ENCODE measurements at regions not wholly inside any gene's neighbourhood (a gene's known extent, or its start where the extent isn't known, plus 50 kb on each side); places are given as distances from the start of the nearest gene placed in this dataset.

- no peak overlapping the region for H3K27ac Mint-ChIP-seq (ENCODE audit: unreplicated experiment)
- no peak overlapping the region for H3K4me3 Mint-ChIP-seq (ENCODE audit: unreplicated experiment)
- Histone ChIP-seq H3K36me3 (ENCODE audit: control insufficient read depth, insufficient read depth, low read length) (no peaks in the 10 kb centered on the region), H3K27me3 (replicated peaks; ENCODE audit: control insufficient read depth, insufficient read depth, low read length) (no peaks in the 10 kb centered on the region), H3K4me3 (ENCODE audit: low read depth, low read length) (no peak overlapping the region), H3K4me1 (no peaks in the 10 kb centered on the region), H3K9me3 (0 out of 2 replicates have a peak, but pooled peaks cover 6% of the 10 kb centered on the region)
- H3K36me3 Mint-ChIP-seq (ENCODE audit: insufficient read depth, unreplicated experiment) = no peaks in the 10 kb centered on the region
- peaks cover 11% of the 10 kb centered on the region for H3K9me3 Mint-ChIP-seq (ENCODE audit: unreplicated experiment)
- intact Hi-C loops (cut with micrococcal nuclease; ENCODE audit: unreplicated experiment) = no loop called here
- no peak for DNase-seq
- no peaks in the 10 kb centered on the region for H3K27me3 Mint-ChIP-seq (ENCODE audit: insufficient read depth, unreplicated experiment)
- ChIA-PET CTCF (no interaction called here), POLR2A (no interaction called here)
- no peaks in the 10 kb centered on the region for H3K4me1 Mint-ChIP-seq (ENCODE audit: low read depth, unreplicated experiment)
- no TSS peak for BruUV-seq (replicated peaks)
- TF ChIP-seq, protein P1, sequence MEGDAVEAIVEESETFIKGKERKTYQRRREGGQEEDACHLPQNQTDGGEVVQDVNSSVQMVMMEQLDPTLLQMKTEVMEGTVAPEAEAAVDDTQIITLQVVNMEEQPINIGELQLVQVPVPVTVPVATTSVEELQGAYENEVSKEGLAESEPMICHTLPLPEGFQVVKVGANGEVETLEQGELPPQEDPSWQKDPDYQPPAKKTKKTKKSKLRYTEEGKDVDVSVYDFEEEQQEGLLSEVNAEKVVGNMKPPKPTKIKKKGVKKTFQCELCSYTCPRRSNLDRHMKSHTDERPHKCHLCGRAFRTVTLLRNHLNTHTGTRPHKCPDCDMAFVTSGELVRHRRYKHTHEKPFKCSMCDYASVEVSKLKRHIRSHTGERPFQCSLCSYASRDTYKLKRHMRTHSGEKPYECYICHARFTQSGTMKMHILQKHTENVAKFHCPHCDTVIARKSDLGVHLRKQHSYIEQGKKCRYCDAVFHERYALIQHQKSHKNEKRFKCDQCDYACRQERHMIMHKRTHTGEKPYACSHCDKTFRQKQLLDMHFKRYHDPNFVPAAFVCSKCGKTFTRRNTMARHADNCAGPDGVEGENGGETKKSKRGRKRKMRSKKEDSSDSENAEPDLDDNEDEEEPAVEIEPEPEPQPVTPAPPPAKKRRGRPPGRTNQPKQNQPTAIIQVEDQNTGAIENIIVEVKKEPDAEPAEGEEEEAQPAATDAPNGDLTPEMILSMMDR (IDR thresholded peaks at IDR 0.05; ENCODE audit: insufficient read depth in 1 of 2, low read depth in 1 of 2, low read length in 1 of 2, severe bottlenecking in 1 of 2, unreplicated experiment in 1 of 2) = no peak
These were observed 386.4 kb upstream of the ANO5 start for GRCh38 chr11:21806508-21806907.

DNA sequence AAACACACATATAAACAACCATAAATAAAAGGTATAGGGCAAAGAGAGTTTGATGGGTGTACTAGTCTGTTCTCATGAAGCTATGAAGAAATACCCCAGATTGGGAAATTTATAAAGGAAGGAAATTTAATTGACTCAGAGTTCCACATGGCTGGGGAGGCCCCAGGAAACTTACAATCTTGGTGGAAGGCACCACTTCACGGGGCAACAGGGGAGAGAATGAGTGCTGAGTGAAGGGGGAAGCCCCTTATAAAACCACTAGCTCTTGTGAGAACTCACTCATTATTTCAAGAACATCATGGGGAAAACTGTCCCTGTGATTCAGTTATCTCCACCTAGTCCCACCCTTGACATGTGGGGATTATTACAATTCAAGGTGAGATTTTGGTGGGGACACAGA, 385.9 kb upstream of the ANO5 start:
- peaks cover 9% of the 10 kb centered on the region for H3K9me3 Mint-ChIP-seq (ENCODE audit: unreplicated experiment)
- intact Hi-C loops (cut with micrococcal nuclease; ENCODE audit: unreplicated experiment) = no loop called here
- H3K27me3 Mint-ChIP-seq (ENCODE audit: insufficient read depth, unreplicated experiment) = no peaks in the 10 kb centered on the region
- no peaks in the 10 kb centered on the region for H3K36me3 Mint-ChIP-seq (ENCODE audit: insufficient read depth, unreplicated experiment)
- no peaks in the 10 kb centered on the region for H3K4me1 Mint-ChIP-seq (ENCODE audit: low read depth, unreplicated experiment)
- Histone ChIP-seq H3K36me3 (ENCODE audit: control insufficient read depth, insufficient read depth, low read length) (no peaks in the 10 kb centered on the region), H3K4me1 (no peaks in the 10 kb centered on the region), H3K9me3 (0 out of 2 replicates have a peak, but pooled peaks cover 6% of the 10 kb centered on the region), H3K27me3 (replicated peaks; ENCODE audit: control insufficient read depth, insufficient read depth, low read length) (no peaks in the 10 kb centered on the region), H3K4me3 (ENCODE audit: low read depth, low read length) (no peak overlapping the region)
- ChIA-PET POLR2A (no interaction called here), CTCF (no interaction called here)
- no peak overlapping the region for H3K27ac Mint-ChIP-seq (ENCODE audit: unreplicated experiment)
- TF ChIP-seq, protein P1 (IDR thresholded peaks at IDR 0.05; ENCODE audit: insufficient read depth in 1 of 2, low read depth in 1 of 2, low read length in 1 of 2, severe bottlenecking in 1 of 2, unreplicated experiment in 1 of 2) = no peak
- no TSS peak for BruUV-seq (replicated peaks)
- H3K4me3 Mint-ChIP-seq (ENCODE audit: unreplicated experiment) = no peak overlapping the region
- no peak for DNase-seq

DNA sequence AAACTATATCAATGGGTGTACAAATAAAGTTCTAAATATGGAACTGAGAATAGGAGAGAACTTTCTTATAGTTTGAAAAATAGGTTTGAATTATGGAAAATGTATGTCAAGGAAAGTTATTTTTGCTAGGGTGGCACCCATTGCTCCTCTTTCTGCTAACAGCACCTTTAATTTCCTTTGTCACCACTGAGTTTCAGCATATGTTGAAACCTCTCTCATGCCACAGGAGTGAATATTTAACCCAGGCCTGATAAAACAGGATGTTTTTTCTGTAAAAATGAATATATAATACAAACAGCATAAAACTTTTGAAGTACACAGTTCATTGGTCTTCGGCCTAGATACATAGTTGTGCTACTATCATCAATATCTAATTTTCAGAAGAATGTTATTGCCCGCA, 385.5 kb upstream of the ANO5 start:
- CTCF ChIA-PET = no interaction called here
- no peak overlapping the region for H3K27ac Mint-ChIP-seq (ENCODE audit: unreplicated experiment)
- no peaks in the 10 kb centered on the region for H3K36me3 Mint-ChIP-seq (ENCODE audit: insufficient read depth, unreplicated experiment)
- Histone ChIP-seq H3K27me3 (replicated peaks; ENCODE audit: control insufficient read depth, insufficient read depth, low read length) (no peaks in the 10 kb centered on the region), H3K4me1 (no peaks in the 10 kb centered on the region), H3K4me3 (ENCODE audit: low read depth, low read length) (no peak overlapping the region), H3K9me3 (0 out of 2 replicates have a peak, but pooled peaks cover 6% of the 10 kb centered on the region), H3K36me3 (ENCODE audit: control insufficient read depth, insufficient read depth, low read length) (no peaks in the 10 kb centered on the region)
- H3K9me3 Mint-ChIP-seq (ENCODE audit: unreplicated experiment) = peaks cover 9% of the 10 kb centered on the region
- BruUV-seq (replicated peaks) = no TSS peak
- intact Hi-C loops (cut with micrococcal nuclease; ENCODE audit: unreplicated experiment) = no loop called here
- H3K4me1 Mint-ChIP-seq (ENCODE audit: low read depth, unreplicated experiment) = no peaks in the 10 kb centered on the region
- H3K27me3 Mint-ChIP-seq (ENCODE audit: insufficient read depth, unreplicated experiment) = no peaks in the 10 kb centered on the region
- TF ChIP-seq, protein P1 (IDR thresholded peaks at IDR 0.05; ENCODE audit: insufficient read depth in 1 of 2, low read depth in 1 of 2, low read length in 1 of 2, severe bottlenecking in 1 of 2, unreplicated experiment in 1 of 2) = no peak
- H3K4me3 Mint-ChIP-seq (ENCODE audit: unreplicated experiment) = no peak overlapping the region
- POLR2A ChIA-PET = no interaction called here
- no peak for DNase-seq

Measured in Caco-2 (cell line).